ENCODE measurements at regions not wholly inside any gene's neighbourhood (a gene's known extent, or its start where the extent isn't known, plus 50 kb on each side); places are given as distances from the start of the nearest gene placed in this dataset.

DNA sequence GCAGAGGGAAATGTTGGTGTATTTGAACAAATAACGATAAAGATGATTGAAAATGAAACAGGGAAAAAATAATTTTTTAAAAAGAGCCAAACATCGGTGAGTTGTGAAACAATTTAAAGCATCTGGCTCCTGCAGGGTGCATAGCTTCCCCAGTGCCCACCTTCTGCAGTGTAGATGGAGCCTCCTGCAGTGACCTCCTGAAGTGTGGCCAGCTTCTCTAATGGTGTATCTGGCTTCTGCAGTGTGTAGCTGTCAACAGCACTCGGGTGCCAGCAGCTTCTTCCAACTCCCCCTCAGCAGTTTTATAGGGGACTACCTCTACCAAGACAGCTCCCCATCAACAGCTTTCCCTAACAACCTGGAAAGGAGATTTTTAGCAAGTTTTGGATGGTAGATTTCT, 279.4 kb upstream of the SEMA6A start:
- Histone ChIP-seq H3K27me3 (ENCODE audit: control insufficient read depth, insufficient read depth, low read length) (no peaks in the 10 kb centered on the region), H3K36me3 (ENCODE audit: control insufficient read depth, insufficient read depth, low read length) (no peaks in the 10 kb centered on the region), H3K4me3 (ENCODE audit: low read depth, low read length) (no peak overlapping the region)
- no peak for TF ChIP-seq CTCF (IDR thresholded peaks at IDR 0.05; ENCODE audit: insufficient read depth, low read length, poor library complexity, severe bottlenecking)
- no peak for DNase-seq (ENCODE audit: low read depth)

DNA sequence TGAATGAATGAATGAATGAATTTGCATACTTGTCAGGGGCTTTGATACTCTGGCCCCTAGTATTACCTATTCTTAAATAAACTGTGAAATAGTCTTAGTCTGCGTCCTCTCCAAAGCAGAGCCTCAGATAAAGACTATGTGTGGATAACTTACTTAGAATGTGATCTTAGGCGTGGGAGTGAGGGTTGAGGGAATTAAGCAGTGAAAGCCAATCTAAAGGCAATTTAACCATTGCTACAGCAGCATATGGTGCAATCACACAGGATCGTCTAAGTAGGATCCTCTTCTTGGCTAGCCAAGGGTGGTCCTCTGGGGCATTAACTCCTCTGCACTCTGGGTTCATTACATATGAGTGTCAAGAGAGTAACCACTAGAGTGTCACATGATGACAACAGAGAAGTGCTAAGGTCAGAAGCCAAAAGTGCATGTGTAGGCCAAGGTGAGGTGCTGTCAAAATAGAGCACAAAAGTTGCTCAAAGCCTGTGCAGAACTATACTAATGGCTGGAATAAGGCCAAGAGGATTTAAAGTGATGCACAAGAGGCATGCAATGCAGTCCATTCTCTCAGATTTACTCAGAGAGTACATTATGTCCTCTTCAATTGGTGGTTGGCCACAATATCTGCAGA, 274.4 kb upstream of the SEMA6A start:
- no peak overlapping the region for H3K4me3 ChIP-seq (ENCODE audit: low read depth, low read length)
- no peak for DNase-seq (ENCODE audit: low read depth)
- TF ChIP-seq CTCF (IDR thresholded peaks at IDR 0.05; ENCODE audit: insufficient read depth, low read length, poor library complexity, severe bottlenecking): no peak
- H3K27me3 ChIP-seq (ENCODE audit: control insufficient read depth, insufficient read depth, low read length): no peaks in the 10 kb centered on the region
- no peaks in the 10 kb centered on the region for H3K36me3 ChIP-seq (ENCODE audit: control insufficient read depth, insufficient read depth, low read length)

DNA sequence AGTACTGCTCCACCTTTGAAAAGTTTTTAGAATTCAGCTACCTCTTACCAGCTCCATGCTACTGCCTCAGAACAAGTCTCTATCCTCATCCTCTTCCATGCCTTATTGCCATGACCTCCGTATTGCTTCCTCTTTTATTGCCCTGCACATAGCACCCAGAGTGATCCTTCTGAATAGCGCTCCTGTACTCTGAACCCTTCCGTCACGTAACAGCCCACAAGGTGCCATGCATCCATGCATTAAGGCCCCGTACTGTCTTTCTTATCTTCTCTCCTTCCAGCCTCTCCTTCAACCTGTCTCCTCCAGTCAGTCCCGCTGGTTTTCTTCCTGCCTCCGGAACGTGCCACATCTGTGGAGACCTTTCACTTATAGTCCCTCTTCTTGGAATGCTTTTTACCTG, 273.3 kb upstream of the SEMA6A start:
- TF ChIP-seq CTCF (IDR thresholded peaks at IDR 0.05; ENCODE audit: insufficient read depth, low read length, poor library complexity, severe bottlenecking): no peak
- no peak overlapping the region for H3K4me3 ChIP-seq (ENCODE audit: low read depth, low read length)
- DNase-seq (ENCODE audit: low read depth): no peak
- H3K27me3 ChIP-seq (ENCODE audit: control insufficient read depth, insufficient read depth, low read length): no peaks in the 10 kb centered on the region
- H3K36me3 ChIP-seq (ENCODE audit: control insufficient read depth, insufficient read depth, low read length): no peaks in the 10 kb centered on the region

- no peak for DNase-seq (ENCODE audit: low read depth)
- no peak for TF ChIP-seq CTCF (IDR thresholded peaks at IDR 0.05; ENCODE audit: insufficient read depth, low read length, poor library complexity, severe bottlenecking)
- no peaks in the 10 kb centered on the region for H3K36me3 ChIP-seq (ENCODE audit: control insufficient read depth, insufficient read depth, low read length)
- H3K27me3 ChIP-seq (ENCODE audit: control insufficient read depth, insufficient read depth, low read length): no peaks in the 10 kb centered on the region
- H3K4me3 ChIP-seq (ENCODE audit: low read depth, low read length): no peak overlapping the region
These were observed 269.4 kb upstream of the SEMA6A start for GRCh38 chr5:116844015-116844414.

DNA sequence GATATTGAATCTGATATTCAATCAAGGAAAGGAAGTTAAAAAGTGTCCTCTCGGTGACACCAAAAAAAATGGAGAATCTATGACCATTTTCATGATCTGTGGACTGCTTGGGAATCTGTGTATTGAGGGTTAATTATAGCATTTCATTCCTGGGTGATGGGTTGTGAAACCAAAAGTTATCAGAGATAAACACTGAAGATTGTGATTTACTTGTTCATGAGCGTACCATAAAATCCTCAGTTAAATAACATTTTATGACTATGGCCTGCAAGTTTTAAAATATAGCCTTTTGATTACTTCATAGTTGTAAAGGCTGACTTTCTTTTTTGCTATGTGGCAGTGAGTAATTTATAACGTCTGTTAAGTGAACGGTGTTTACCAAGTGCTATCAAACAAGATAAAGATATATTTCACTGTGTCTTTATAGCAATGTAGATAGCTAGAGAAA, 267.9 kb upstream of the SEMA6A start:
- DNase-seq (ENCODE audit: low read depth): no peak
- Histone ChIP-seq H3K36me3 (ENCODE audit: control insufficient read depth, insufficient read depth, low read length) (no peaks in the 10 kb centered on the region), H3K4me3 (ENCODE audit: low read depth, low read length) (no peak overlapping the region), H3K27me3 (ENCODE audit: control insufficient read depth, insufficient read depth, low read length) (no peaks in the 10 kb centered on the region)
- TF ChIP-seq CTCF (IDR thresholded peaks at IDR 0.05; ENCODE audit: insufficient read depth, low read length, poor library complexity, severe bottlenecking): no peak

DNA sequence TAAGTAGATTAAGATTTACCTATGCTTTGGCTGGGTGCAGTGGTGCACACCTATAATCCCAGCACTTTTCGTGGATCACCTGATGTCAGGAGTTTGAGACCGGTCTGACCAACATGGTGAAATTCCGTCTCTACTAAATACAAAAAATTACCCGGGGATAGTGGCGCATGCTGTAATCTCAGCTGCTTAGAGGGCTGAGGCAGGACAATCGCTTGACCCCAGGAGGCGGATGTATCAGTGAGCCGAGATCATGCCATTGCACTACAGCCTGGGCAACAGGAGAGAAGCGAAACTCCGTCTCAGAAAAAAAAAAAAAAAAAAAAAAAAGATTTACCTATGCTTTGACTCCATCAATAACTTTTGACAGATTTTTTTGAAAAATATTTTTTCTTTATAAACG, 267.1 kb upstream of the SEMA6A start:
- no peaks in the 10 kb centered on the region for H3K36me3 ChIP-seq (ENCODE audit: control insufficient read depth, insufficient read depth, low read length)
- no peaks in the 10 kb centered on the region for H3K27me3 ChIP-seq (ENCODE audit: control insufficient read depth, insufficient read depth, low read length)
- DNase-seq (ENCODE audit: low read depth): no peak
- H3K4me3 ChIP-seq (ENCODE audit: low read depth, low read length): no peak overlapping the region
- TF ChIP-seq CTCF (IDR thresholded peaks at IDR 0.05; ENCODE audit: insufficient read depth, low read length, poor library complexity, severe bottlenecking): no peak

All from kidney epithelial cell (primary cell).